GM12874 (cell line): ENCODE measurements at regions not wholly inside any gene's neighbourhood (a gene's known extent, or its start where the extent isn't known, plus 50 kb on each side); places are given as distances from the start of the nearest gene placed in this dataset.

Experiments
- TF ChIP-seq, protein P1 (sequence below): IDR thresholded peaks from 2 replicates; pipeline ENCODE4 v1.5.1; 2011; ENCODE audit warnings: low read depth, mild to moderate bottlenecking, control low read depth, low read length, moderate library complexity; ENCODE audit not compliant: insufficient read depth

DNA sequence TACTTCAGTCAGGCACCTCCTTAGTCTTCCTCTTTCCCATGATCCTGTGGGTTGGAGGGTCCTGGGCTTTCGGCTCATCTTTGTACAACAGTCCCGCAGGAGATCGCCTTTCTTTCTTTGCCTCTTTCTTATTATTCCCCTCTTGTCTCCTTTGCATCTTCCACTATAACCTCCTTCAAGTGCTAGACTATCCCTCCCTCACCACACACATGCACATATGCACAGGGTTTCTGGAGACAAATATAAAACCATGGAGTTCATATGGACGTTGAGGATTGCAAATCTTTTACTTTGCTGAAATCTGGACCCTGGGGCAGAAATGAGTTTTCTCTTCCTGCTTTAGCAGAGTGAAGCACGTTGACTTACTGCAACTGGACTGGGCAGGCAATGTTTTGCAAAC is 80.3 kb downstream of the TMEM17 start:
- TF ChIP-seq, protein P1, sequence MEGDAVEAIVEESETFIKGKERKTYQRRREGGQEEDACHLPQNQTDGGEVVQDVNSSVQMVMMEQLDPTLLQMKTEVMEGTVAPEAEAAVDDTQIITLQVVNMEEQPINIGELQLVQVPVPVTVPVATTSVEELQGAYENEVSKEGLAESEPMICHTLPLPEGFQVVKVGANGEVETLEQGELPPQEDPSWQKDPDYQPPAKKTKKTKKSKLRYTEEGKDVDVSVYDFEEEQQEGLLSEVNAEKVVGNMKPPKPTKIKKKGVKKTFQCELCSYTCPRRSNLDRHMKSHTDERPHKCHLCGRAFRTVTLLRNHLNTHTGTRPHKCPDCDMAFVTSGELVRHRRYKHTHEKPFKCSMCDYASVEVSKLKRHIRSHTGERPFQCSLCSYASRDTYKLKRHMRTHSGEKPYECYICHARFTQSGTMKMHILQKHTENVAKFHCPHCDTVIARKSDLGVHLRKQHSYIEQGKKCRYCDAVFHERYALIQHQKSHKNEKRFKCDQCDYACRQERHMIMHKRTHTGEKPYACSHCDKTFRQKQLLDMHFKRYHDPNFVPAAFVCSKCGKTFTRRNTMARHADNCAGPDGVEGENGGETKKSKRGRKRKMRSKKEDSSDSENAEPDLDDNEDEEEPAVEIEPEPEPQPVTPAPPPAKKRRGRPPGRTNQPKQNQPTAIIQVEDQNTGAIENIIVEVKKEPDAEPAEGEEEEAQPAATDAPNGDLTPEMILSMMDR = no peak

DNA sequence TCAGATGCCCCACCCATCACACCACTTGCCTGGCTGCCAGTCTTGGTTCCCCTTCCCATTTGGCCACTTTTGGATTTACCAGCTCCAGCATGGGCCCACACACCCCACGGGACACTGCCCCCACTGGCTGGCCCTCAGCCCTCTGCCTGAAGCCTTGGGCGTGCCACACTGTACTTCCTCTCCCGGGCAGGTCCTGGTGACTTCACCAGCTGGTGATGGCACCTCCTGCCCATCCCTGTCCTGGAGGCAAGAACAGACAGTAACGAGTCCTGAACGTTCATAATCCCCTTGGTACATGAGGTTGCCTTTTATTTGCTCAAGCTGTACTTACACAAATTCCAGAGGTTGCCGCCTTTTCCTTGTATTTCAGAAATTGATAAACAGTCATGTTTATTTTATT is 81.1 kb downstream of the TMEM17 start:
- TF ChIP-seq, protein P1 = no peak

DNA sequence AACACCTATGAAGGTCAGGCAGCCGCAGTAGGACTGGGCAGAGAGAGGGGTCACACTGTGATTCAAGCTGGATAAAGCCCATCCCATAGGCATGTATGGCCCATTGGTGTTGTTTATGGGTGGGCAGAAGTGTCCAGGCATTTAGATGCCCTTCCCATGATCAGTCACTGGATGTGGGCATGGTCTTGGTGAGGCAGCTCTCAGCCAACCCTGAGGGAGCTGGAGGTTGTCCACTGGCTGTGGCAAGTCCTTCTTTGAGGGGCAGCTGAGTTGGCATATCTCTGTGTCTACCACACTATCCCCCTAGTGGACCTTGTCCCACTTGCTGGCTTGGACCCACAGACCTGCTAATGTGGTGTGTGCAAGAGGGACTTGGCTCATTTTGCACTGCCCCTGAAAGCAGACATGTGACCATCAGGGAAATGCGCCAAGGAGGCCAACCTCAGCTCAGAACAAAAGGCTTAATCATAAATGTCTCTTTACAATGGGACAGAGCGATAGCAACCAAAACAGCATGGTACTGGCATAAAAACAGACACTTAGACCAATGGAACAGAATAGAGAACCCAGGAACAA is 82.0 kb downstream of the TMEM17 start:
- TF ChIP-seq, protein P1 = no peak

DNA sequence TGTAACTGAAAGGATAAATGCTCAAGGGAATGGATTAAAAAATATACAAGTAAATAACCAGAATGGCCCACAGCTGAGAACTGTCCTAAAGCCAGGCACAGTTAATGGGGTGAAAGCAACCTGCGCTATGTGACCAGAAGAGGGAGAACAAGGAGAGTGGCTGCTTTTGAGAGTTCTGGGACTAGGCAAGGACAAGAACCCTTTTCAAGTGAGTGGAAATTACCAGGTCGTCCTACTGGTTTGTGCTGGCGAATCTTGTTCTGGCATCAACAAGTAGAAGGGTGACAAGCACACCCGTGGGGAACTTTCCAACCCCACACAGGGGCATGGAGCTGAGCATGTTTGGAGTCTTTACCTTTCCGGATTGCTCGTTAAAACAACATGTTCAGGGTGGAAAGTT is 82.8 kb downstream of the TMEM17 start:
- TF ChIP-seq, protein P1 = no peak

DNA sequence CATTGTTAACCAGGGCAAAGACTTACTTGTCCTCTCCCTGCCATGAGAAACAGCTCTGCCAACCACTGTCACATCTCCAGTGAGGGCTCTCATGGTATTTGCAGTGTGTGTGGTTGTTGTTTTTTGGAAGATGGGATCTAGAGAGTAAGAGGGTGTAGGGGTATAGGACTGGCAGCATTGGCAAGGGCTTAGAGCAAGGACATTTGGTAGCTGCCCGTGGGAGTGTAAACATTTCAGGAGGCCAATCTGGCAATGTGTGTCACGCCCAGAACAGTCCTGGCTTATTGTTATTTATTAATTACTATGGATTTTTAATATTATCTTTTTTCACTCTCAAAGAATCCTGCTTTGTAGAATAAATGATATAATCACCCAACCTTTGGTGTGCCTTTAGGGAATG is 90.5 kb downstream of the TMEM17 start:
- TF ChIP-seq, protein P1 = no peak

DNA sequence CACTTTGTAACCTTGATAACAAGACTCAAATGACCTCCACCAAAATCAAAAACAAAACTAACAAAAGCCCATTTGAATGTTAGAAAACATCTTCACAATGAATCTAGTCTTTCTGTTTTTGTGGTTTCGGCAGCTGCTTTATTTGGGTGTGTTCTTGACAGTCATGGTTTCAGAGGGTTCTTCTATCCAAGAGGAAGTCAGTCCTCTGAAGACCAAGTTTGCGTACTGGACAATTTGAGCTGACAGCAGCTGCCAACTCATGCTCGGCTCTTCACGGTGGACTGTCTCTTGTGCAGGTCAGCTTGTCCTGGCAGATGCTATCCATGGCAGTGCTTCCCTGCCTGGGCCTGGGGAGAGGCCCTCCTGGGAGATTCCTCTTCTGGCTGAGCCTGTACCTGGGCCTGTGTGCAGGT is 91.0 kb downstream of the TMEM17 start:
- TF ChIP-seq, protein P1 = no peak

DNA sequence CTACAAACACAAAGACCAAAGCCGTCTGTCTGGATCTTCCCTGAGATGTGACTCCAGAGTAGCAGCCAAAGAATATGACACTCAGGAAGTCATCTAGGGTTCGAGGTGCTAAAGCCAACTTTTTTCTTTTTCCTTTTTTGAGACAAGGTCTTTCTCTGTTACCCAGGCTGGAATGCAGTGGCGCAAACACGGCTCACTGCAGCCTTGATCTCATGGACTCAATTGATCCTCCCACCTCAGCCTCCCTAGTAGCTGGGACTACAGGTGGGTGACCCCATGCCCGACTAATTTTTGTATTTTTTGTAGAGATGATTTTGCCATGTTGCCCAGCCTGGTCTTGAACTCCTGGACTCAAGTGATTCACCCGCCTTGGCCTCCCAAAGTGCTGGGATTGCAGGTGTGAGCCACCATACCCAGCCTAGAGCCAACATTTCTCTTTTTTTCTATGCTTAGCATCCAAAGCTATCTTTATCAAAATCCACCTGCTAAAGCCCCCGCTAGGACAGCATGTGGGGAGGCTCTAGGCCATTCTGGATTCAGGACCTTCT is 92.8 kb downstream of the TMEM17 start:
- TF ChIP-seq, protein P1 = no peak

DNA sequence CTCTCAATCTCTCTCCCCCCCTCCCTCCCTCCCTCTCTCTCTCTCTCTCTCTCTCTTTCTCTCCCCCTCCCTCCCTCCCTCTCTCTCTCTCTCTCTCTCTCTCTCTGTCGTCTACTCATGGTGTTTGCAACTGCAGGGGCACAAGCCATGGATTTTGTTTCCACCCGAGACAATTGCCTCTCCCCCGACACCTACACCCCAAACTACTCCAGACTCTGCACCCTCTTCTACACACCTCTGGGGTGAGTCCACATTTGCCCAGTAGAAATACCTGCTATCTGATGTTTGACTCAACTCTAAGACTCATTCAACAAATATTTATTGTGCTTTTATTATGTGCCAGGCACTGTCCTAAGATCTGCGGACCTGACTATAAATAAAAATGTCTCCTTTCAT is 93.7 kb downstream of the TMEM17 start:
- TF ChIP-seq, protein P1 = no peak
